ENCODE measurements at regions not wholly inside any gene's neighbourhood (a gene's known extent, or its start where the extent isn't known, plus 50 kb on each side); places are given as distances from the start of the nearest gene placed in this dataset.

- no peak overlapping the region for H3K4me3 Mint-ChIP-seq
- H3K4me2 ChIP-seq = no peak overlapping the region
These were observed 58.1 kb upstream of the C12orf71 start for GRCh38 chr12:27140478-27140969.

More at GRCh38 chr12:27140478-27140969, 58.1 kb upstream of the C12orf71 start:
- Mint-ChIP-seq H3K9me3 (no peaks in the 10 kb centered on the region), H3K27ac (no peak overlapping the region), H3K27me3 (ENCODE audit: insufficient read depth, low read depth, poor library complexity) (no peaks in the 10 kb centered on the region), H3K36me3 (ENCODE audit: low read depth) (no peaks in the 10 kb centered on the region), H3K4me1 (peaks cover 8% of the 10 kb centered on the region)
- TF ChIP-seq POLR2AphosphoS5 (IDR thresholded peaks at IDR 0.05; ENCODE audit: low read depth) = no peak
- no peak for TF ChIP-seq ZNF114 (CRISPR knock-in tag; IDR thresholded peaks at IDR 0.05)
- TF ChIP-seq EZH2 (IDR thresholded peaks at IDR 0.05; ENCODE audit: low read depth, unreplicated experiment) = no peak
- TF ChIP-seq, protein P1, sequence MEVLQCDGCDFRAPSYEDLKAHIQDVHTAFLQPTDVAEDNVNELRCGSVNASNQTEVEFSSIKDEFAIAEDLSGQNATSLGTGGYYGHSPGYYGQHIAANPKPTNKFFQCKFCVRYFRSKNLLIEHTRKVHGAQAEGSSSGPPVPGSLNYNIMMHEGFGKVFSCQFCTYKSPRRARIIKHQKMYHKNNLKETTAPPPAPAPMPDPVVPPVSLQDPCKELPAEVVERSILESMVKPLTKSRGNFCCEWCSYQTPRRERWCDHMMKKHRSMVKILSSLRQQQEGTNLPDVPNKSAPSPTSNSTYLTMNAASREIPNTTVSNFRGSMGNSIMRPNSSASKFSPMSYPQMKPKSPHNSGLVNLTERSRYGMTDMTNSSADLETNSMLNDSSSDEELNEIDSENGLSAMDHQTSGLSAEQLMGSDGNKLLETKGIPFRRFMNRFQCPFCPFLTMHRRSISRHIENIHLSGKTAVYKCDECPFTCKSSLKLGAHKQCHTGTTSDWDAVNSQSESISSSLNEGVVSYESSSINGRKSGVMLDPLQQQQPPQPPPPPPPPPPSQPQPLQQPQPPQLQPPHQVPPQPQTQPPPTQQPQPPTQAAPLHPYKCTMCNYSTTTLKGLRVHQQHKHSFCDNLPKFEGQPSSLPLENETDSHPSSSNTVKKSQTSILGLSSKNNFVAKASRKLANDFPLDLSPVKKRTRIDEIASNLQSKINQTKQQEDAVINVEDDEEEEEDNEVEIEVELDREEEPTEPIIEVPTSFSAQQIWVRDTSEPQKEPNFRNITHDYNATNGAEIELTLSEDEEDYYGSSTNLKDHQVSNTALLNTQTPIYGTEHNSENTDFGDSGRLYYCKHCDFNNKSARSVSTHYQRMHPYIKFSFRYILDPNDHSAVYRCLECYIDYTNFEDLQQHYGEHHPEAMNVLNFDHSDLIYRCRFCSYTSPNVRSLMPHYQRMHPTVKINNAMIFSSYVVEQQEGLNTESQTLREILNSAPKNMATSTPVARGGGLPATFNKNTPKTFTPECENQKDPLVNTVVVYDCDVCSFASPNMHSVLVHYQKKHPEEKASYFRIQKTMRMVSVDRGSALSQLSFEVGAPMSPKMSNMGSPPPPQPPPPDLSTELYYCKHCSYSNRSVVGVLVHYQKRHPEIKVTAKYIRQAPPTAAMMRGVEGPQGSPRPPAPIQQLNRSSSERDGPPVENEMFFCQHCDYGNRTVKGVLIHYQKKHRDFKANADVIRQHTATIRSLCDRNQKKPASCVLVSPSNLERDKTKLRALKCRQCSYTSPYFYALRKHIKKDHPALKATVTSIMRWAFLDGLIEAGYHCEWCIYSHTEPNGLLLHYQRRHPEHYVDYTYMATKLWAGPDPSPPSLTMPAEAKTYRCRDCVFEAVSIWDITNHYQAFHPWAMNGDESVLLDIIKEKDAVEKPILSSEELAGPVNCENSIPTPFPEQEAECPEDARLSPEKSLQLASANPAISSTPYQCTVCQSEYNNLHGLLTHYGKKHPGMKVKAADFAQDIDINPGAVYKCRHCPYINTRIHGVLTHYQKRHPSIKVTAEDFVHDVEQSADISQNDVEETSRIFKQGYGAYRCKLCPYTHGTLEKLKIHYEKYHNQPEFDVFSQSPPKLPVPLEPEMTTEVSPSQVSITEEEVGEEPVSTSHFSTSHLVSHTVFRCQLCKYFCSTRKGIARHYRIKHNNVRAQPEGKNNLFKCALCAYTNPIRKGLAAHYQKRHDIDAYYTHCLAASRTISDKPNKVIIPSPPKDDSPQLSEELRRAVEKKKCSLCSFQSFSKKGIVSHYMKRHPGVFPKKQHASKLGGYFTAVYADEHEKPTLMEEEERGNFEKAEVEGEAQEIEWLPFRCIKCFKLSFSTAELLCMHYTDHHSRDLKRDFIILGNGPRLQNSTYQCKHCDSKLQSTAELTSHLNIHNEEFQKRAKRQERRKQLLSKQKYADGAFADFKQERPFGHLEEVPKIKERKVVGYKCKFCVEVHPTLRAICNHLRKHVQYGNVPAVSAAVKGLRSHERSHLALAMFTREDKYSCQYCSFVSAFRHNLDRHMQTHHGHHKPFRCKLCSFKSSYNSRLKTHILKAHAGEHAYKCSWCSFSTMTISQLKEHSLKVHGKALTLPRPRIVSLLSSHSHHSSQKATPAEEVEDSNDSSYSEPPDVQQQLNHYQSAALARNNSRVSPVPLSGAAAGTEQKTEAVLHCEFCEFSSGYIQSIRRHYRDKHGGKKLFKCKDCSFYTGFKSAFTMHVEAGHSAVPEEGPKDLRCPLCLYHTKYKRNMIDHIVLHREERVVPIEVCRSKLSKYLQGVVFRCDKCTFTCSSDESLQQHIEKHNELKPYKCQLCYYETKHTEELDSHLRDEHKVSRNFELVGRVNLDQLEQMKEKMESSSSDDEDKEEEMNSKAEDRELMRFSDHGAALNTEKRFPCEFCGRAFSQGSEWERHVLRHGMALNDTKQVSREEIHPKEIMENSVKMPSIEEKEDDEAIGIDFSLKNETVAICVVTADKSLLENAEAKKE (CRISPR knock-in tag; IDR thresholded peaks at IDR 0.05) = no peak
- TF ChIP-seq, protein P2, sequence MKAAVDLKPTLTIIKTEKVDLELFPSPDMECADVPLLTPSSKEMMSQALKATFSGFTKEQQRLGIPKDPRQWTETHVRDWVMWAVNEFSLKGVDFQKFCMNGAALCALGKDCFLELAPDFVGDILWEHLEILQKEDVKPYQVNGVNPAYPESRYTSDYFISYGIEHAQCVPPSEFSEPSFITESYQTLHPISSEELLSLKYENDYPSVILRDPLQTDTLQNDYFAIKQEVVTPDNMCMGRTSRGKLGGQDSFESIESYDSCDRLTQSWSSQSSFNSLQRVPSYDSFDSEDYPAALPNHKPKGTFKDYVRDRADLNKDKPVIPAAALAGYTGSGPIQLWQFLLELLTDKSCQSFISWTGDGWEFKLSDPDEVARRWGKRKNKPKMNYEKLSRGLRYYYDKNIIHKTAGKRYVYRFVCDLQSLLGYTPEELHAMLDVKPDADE (IDR thresholded peaks at IDR 0.05) = no peak
- TF ChIP-seq STAT1 (IDR thresholded peaks at IDR 0.05; ENCODE audit: unreplicated experiment) = no peak
- no peak for TF ChIP-seq EZH2phosphoT487 (IDR thresholded peaks at IDR 0.05; ENCODE audit: unreplicated experiment)
- TF ChIP-seq, protein P3, sequence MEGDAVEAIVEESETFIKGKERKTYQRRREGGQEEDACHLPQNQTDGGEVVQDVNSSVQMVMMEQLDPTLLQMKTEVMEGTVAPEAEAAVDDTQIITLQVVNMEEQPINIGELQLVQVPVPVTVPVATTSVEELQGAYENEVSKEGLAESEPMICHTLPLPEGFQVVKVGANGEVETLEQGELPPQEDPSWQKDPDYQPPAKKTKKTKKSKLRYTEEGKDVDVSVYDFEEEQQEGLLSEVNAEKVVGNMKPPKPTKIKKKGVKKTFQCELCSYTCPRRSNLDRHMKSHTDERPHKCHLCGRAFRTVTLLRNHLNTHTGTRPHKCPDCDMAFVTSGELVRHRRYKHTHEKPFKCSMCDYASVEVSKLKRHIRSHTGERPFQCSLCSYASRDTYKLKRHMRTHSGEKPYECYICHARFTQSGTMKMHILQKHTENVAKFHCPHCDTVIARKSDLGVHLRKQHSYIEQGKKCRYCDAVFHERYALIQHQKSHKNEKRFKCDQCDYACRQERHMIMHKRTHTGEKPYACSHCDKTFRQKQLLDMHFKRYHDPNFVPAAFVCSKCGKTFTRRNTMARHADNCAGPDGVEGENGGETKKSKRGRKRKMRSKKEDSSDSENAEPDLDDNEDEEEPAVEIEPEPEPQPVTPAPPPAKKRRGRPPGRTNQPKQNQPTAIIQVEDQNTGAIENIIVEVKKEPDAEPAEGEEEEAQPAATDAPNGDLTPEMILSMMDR (conservative IDR thresholded peaks at IDR 0.05; ENCODE audit: low read depth in 2 of 2) = no peak
- TF ChIP-seq NANOG (IDR thresholded peaks at IDR 0.05; ENCODE audit: borderline replicate concordance) = no peak
- no peak for TF ChIP-seq REST (IDR thresholded peaks at IDR 0.05; ENCODE audit: unreplicated experiment)
- no peak for TF ChIP-seq CREB1 (CRISPR knock-in tag; IDR thresholded peaks at IDR 0.05; ENCODE audit: low read depth)
- no peak for TF ChIP-seq JUNB (IDR thresholded peaks at IDR 0.05; ENCODE audit: unreplicated experiment)
- TF ChIP-seq ZNF331 (CRISPR knock-in tag; IDR thresholded peaks at IDR 0.05; ENCODE audit: low read depth) = no peak
- Histone ChIP-seq H3K27ac (ENCODE audit: low read depth) (no peak overlapping the region), H3K9me2 (ENCODE audit: insufficient read depth) (no peaks in the 10 kb centered on the region), H3K36me3 (ENCODE audit: insufficient read depth) (no peaks in the 10 kb centered on the region), H3K79me2 (replicated peaks; ENCODE audit: insufficient read depth) (no peaks in the 10 kb centered on the region), H3K4me3 (no peak overlapping the region), H4K20me1 (replicated peaks; ENCODE audit: insufficient read depth) (no peaks in the 10 kb centered on the region), H3K4me1 (ENCODE audit: insufficient read depth) (peaks cover 10% of the 10 kb centered on the region; the same call in 1 of the 2 replicates), H3K27me3 (ENCODE audit: insufficient read depth) (no peaks in the 10 kb centered on the region), H2AFZ (no peak overlapping the region), H3F3A (replicated peaks; ENCODE audit: low read depth) (no peaks in the 10 kb centered on the region)
- ATAC-seq (no peak), DNase-seq (ENCODE audit: low spot score) (no peak)
